CD14-positive monocyte (primary cell): ENCODE measurements at regions not wholly inside any gene's neighbourhood (a gene's known extent, or its start where the extent isn't known, plus 50 kb on each side); places are given as distances from the start of the nearest gene placed in this dataset.

Experiments used
- DNase-seq, 3 donors: peaks; one replicate each; pipeline ENCODE4 v3.0.0-alpha.2; 2011 to 2022
- H2AFZ ChIP-seq: 2 replicates; pipeline ENCODE4 v1.6.0; 2012; ENCODE audit warnings: mild to moderate bottlenecking, low read depth, low read length, inconsistent platforms; ENCODE audit not compliant: insufficient read depth, poor library complexity, severe bottlenecking
- H3K27ac ChIP-seq, 2 donors: 1 replicate in 1 of 2; 2 replicates in 1 of 2; pipeline ENCODE4 v1.5.1; 2012 to 2013; ENCODE audit warnings: low read length in 2 of 2, control low read depth in 1 of 2, inconsistent platforms in 1 of 2, low read depth in 1 of 2, mild to moderate bottlenecking in 1 of 2
- H3K27me3 ChIP-seq, 2 donors: one replicate each; pipeline versions ENCODE4 v1.6.0 to v1.6.1; 2011 to 2013; ENCODE audit warnings: low read length in 2 of 2; ENCODE audit not compliant: control insufficient read depth in 2 of 2, insufficient read depth in 2 of 2
- H3K36me3 ChIP-seq, 2 donors: replicated peaks in 1 of 2; 1 replicate in 1 of 2; 2 replicates in 1 of 2; pipeline versions ENCODE4 v1.5.1 to v1.6.1; 2012 to 2013; ENCODE audit warnings: low read length in 2 of 2, control low read depth in 1 of 2, inconsistent platforms in 1 of 2, mild to moderate bottlenecking in 1 of 2; ENCODE audit not compliant: insufficient read depth in 2 of 2, control insufficient read depth in 1 of 2
- H3K4me1 ChIP-seq, 2 donors: 1 replicate in 1 of 2; 2 replicates in 1 of 2; pipeline versions ENCODE4 v1.5.1 to v1.6.1; 2012 to 2013; ENCODE audit warnings: low read length in 2 of 2, control low read depth in 1 of 2, inconsistent platforms in 1 of 2, mild to moderate bottlenecking in 1 of 2, moderate library complexity in 1 of 2; ENCODE audit not compliant: insufficient read depth in 2 of 2, control insufficient read depth in 1 of 2
- H3K4me2 ChIP-seq: replicated peaks from 2 replicates; pipeline ENCODE3; 2012; ENCODE audit warnings: low read length, moderate library complexity, mild to moderate bottlenecking; ENCODE audit not compliant: poor library complexity, severe bottlenecking; ENCODE audit errors: extremely low read depth
- H3K4me3 ChIP-seq, 3 experiments: fragments of 200-600 bp in 1 of 3; sonication (generic) in 1 of 3; replicated peaks in 1 of 3; 1 replicate in 2 of 3; 2 replicates in 1 of 3; pipeline ENCODE4 v1.5.1; 2011 to 2013; ENCODE audit warnings: low read length in 3 of 3, mild to moderate bottlenecking in 3 of 3, control low read depth in 2 of 3, low read depth in 2 of 3, inconsistent platforms in 1 of 3, moderate library complexity in 1 of 3
- H3K79me2 ChIP-seq: 2 replicates; pipeline ENCODE4 v1.6.0; 2012; ENCODE audit warnings: mild to moderate bottlenecking, control low read depth, inconsistent platforms, low read length, moderate library complexity; ENCODE audit not compliant: insufficient read depth
- H3K9ac ChIP-seq: 2 replicates; pipeline ENCODE4 v1.6.0; 2017; ENCODE audit warnings: low read length, mild to moderate bottlenecking; ENCODE audit not compliant: insufficient read depth, poor library complexity, severe bottlenecking
- H3K9me3 ChIP-seq, 2 donors: replicated peaks in 1 of 2; 1 replicate in 1 of 2; 2 replicates in 1 of 2; pipeline versions ENCODE4 v1.5.1 to v1.6.1; 2012 to 2013; ENCODE audit warnings: low read length in 2 of 2, control low read depth in 1 of 2; ENCODE audit not compliant: control insufficient read depth in 1 of 2, insufficient read depth in 1 of 2
- H4K20me1 ChIP-seq: 2 replicates; pipeline ENCODE4 v1.6.0; 2012; ENCODE audit warnings: mild to moderate bottlenecking, low read length, control low read depth, moderate library complexity; ENCODE audit not compliant: insufficient read depth
- H3K27ac Mint-ChIP-seq, 7 donors: one replicate each; pipeline ENCODE4 v1.8.0; 2020; ENCODE audit warnings: mild to moderate bottlenecking in 7 of 7, mixed read lengths in 7 of 7, moderate library complexity in 6 of 7, inconsistent platforms in 2 of 7
- H3K27me3 Mint-ChIP-seq, 3 donors: one replicate each; pipeline ENCODE4 v1.8.0; 2021 to 2022; ENCODE audit warnings: low read depth in 3 of 3, mild to moderate bottlenecking in 3 of 3, mixed read lengths in 3 of 3, moderate library complexity in 3 of 3, inconsistent platforms in 1 of 3
- H3K36me3 Mint-ChIP-seq, 2 donors: one replicate each; pipeline ENCODE4 v1.8.0; 2020; ENCODE audit warnings: mixed read lengths in 2 of 2, inconsistent platforms in 1 of 2, mild to moderate bottlenecking in 1 of 2
- H3K4me1 Mint-ChIP-seq: one replicate; pipeline ENCODE4 v1.8.0; 2020; ENCODE audit warnings: mild to moderate bottlenecking, mixed read lengths
- H3K4me3 Mint-ChIP-seq, 2 donors: one replicate each; pipeline ENCODE4 v1.8.0; 2020; ENCODE audit warnings: mild to moderate bottlenecking in 2 of 2, mixed read lengths in 2 of 2, moderate library complexity in 1 of 2
- H3K9me3 Mint-ChIP-seq, 7 donors: one replicate each; pipeline ENCODE4 v1.8.0; 2020 to 2022; ENCODE audit warnings: mixed read lengths in 7 of 7, mild to moderate bottlenecking in 6 of 7, moderate library complexity in 6 of 7, inconsistent platforms in 2 of 7
- WGBS: methylation state at CpG from one replicate; pipeline ENCODE4 v1.1.5; 2013; ENCODE audit warnings: missing lambda C conversion rate; ENCODE audit not compliant: insufficient coverage; 5-methylcytosine and 5-hydroxymethylcytosine counted together
- intact Hi-C, 2 donors: fragments of 100-400 bp; cut with micrococcal nuclease; formaldehyde crosslinking; loops; one replicate each; pipeline versions ENCODE4 v1.15.0 to v1.15.1; 2023
- TF ChIP-seq, protein P1 (sequence below): fragments of 200-600 bp; IDR thresholded peaks from one replicate; pipeline ENCODE4 v1.8.0; 2022; ENCODE audit warnings: antibody characterized with exemption, mild to moderate bottlenecking

DNA sequence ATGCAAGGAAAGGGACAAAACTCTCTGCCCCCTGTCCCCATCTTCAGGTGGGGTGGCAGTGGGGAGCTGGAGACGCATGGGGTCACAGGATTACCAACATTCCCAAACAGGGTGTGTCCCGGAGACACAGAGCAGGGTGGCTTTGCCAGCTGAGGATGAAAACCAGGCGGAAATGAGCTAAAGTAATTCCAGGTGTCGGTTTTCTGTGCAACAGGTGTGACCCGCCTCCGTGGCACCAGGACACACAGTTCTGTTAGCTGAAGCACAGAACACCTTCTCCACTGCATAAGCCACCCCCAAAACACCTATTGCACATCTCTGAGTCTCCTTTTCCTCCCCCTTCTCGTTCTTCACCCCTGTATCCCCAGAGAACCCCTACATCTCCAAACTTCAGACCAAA, 122.7 kb upstream of the GLI2 start:
- Histone ChIP-seq H3K27me3 (no peaks in the 10 kb centered on the region), H4K20me1 (no peaks in the 10 kb centered on the region), H3K9ac (no peak overlapping the region), H3K4me2 (no peak overlapping the region), H3K4me1 (no peaks in the 10 kb centered on the region), H3K4me3 (no peak overlapping the region), H3K9me3 (no peaks in the 10 kb centered on the region), H2AFZ (no peak overlapping the region), H3K79me2 (no peaks in the 10 kb centered on the region), H3K27ac (no peak overlapping the region), H3K36me3 (no peaks in the 10 kb centered on the region)
- 87% methylated on average over 7 of the region's 7 CpGs for WGBS
- TF ChIP-seq, protein P1, sequence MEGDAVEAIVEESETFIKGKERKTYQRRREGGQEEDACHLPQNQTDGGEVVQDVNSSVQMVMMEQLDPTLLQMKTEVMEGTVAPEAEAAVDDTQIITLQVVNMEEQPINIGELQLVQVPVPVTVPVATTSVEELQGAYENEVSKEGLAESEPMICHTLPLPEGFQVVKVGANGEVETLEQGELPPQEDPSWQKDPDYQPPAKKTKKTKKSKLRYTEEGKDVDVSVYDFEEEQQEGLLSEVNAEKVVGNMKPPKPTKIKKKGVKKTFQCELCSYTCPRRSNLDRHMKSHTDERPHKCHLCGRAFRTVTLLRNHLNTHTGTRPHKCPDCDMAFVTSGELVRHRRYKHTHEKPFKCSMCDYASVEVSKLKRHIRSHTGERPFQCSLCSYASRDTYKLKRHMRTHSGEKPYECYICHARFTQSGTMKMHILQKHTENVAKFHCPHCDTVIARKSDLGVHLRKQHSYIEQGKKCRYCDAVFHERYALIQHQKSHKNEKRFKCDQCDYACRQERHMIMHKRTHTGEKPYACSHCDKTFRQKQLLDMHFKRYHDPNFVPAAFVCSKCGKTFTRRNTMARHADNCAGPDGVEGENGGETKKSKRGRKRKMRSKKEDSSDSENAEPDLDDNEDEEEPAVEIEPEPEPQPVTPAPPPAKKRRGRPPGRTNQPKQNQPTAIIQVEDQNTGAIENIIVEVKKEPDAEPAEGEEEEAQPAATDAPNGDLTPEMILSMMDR = no peak
- no peak for DNase-seq
- intact Hi-C loops = no loop called here
- Mint-ChIP-seq H3K27me3 (peaks cover 1 to 8% (median 7%) of the 10 kb centered on the region in 3 donors), H3K4me1 (no peaks in the 10 kb centered on the region), H3K9me3 (no peaks in the 10 kb centered on the region), H3K27ac (no peak overlapping the region), H3K36me3 (no peaks in the 10 kb centered on the region), H3K4me3 (no peak overlapping the region)

GRCh38 chr2:120613742-120614571, 121.7 kb upstream of the GLI2 start:
- no peak overlapping the region for H3K27ac Mint-ChIP-seq
- 94% methylated on average over 21 of the region's 29 CpGs for WGBS
- no peaks in the 10 kb centered on the region for H4K20me1 ChIP-seq
- DNase-seq = no peak
- H3K4me1 Mint-ChIP-seq = no peaks in the 10 kb centered on the region
- H2AFZ ChIP-seq = no peak overlapping the region
- intact Hi-C loops = no loop called here
- no peaks in the 10 kb centered on the region for H3K36me3 ChIP-seq
- TF ChIP-seq, protein P1 = no peak
- no peaks in the 10 kb centered on the region for H3K9me3 Mint-ChIP-seq
- H3K27ac ChIP-seq = no peak overlapping the region
- no peaks in the 10 kb centered on the region for H3K36me3 Mint-ChIP-seq
- H3K9me3 ChIP-seq = no peaks in the 10 kb centered on the region
- H3K79me2 ChIP-seq = no peaks in the 10 kb centered on the region
- H3K4me2 ChIP-seq = no peak overlapping the region
- no peak overlapping the region for H3K4me3 ChIP-seq
- H3K9ac ChIP-seq = no peak overlapping the region
- peaks cover 1 to 8% (median 7%) of the 10 kb centered on the region in 3 donors for H3K27me3 Mint-ChIP-seq
- no peak overlapping the region for H3K4me3 Mint-ChIP-seq
- H3K27me3 ChIP-seq = no peaks in the 10 kb centered on the region
- no peaks in the 10 kb centered on the region for H3K4me1 ChIP-seq
